Retina (tissue), 1 donor: ENCODE measurements at regions not wholly inside any gene's neighbourhood (a gene's known extent, or its start where the extent isn't known, plus 50 kb on each side); places are given as distances from the start of the nearest gene placed in this dataset.
"Not testable (repeated sequence)": the region's sequence is repeated elsewhere in the genome, so short reads cannot be mapped to it uniquely, and the experiment has no call there.

Experiments used
- DNase-seq: peaks from one replicate; pipeline ENCODE4 v3.0.0-alpha.2; 2016

DNA sequence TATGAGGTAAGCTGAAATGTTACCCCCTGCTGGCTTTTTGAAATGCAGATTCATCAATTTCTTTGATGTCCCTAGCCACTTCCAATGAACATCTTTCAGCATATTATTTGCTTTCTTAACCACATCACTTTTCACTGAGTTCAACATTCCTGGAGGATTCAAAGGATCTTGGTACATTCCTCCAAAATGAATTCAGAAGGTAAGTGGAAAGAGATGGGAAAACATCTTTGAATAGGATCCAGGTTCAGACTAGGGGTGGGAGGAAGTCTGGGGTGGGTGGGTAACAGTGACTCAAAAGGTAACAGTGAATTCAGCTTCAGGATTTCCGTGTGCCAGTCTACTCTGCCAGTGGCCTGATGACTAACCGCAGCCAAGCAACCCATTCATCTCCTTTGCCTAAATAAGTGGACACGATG, 180.7 kb downstream of the ZC3H11B start:
- DNase-seq: no peak

DNA sequence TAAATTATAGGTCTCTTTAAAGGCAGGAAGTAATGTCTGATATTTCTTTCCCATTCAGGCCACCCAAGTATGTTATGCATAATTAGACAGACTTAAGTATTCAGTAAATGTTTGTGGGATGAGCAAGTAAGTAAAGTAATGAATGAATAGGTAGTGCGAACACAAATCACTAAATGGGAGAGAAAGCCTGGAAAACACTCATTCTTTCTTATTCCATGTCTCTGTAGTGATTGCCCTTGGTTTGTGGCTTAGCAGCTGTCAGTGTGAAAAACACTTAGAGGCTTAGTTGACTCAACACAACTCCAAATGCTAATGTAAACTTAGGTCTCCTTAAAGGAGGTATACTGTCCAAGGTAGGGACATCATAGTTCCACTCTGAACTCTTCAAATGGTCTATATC, 182.5 kb downstream of the ZC3H11B start:
- DNase-seq: no peak

DNA sequence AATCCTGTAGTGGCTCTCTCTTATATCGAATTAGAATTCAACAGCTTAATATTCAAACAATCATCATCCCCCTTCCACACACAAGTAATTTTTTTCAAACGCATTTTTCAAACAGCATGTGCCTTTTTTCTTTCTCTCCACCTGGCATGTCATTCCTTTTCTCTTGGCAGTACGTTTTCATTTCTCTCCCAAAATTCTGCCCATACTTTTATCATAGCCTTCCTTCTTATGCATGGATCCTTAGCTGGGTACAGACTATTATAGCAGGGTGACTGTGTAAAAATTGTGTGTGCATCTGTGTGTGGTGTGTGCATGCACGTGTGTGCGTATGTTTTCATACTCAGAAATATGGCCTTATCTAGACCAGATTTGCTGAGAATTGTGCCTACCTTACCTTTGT, 184.3 kb downstream of the ZC3H11B start:
- DNase-seq: no peak

DNA sequence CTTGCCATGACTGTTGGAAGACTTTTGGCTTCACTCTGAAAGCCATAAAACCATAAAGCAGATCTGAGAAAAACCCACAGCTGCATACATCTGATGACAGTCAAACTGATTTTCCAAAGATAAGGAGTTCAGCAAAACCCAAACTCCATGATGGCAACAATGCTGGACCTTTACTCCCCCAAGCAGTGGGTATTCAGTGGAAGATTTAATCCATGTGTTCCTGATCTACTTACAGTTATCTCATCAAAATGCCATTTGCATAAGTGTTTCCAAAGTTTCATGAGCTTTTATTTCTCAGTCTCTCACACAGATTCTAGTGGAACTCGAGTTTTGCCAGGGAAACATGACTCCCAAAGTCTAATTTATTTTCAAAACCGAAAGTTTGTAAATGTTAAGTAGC, 184.9 kb downstream of the ZC3H11B start:
- no peak for DNase-seq

DNA sequence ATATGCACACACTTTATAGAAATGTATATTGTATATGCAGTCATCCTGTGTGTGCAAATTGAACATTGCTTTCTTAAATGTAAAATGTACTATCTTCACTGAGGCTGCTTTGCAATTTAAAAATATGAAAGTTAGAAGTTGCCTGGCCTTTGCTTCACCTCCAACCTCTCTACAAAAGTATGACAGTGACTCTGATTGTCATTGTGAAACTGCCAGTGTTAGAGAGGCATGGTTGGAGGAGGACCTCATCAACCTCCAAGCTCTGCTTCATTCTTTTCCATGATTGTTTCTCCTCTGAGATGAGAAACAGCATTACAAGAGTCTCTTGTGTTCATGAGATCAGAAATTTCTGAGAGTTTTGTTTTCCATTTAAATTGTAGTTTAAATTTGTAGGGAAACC, 185.5 kb downstream of the ZC3H11B start:
- DNase-seq: no peak

DNA sequence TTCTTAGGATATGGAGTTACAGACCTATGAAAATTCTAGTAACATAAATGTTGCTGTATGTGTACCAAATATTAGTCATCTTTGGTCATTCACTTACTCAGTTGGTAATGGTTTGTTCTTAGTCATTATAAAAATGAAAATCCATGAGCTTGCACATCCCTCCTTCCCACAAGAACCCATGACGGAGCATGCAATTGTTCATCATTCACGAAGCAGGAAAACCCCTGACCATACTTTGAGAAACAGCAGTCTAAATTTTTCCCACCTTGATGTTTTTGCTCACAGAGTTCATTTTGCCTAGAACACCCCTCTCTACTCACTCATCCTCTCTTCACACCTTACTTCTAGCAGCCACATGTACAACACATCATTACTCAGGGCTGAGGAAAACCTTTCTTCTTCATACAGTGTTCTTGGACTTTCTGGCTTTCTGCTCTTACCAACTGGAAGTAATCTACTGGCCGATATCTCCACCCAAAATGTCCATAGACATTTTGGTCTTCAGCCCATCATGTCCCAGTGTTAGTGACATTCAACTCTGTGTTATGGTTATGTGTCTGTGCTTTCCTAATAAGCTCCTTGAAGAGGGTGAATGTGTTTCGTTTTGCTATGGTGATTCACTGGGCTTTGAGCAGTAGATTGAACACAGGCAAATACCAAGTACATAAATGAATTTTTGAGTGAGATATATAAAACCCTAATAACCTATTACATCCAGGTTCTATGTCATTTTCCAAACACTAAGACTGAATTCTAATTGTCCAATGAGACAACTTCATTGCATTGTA, 189.9 kb downstream of the ZC3H11B start:
- DNase-seq: no peak

DNA sequence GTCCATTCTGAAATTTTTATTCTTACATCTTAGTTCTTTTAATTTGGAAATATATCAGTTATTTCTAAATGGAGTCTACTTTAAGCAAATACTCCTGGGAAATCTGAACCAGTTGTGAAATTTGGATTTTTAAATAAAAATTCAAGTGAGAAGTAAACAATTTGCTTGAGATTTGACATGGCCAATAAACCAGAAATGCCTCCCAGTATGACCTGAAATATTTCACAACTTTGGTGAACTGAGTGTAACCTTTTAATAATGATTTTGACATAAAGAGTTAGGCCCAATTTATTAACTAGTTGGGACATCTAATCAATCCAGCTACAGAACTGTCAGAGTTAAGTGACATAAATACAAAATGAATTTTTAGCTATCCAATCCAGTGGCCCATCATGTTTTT, 192.0 kb downstream of the ZC3H11B start:
- DNase-seq: no peak

DNA sequence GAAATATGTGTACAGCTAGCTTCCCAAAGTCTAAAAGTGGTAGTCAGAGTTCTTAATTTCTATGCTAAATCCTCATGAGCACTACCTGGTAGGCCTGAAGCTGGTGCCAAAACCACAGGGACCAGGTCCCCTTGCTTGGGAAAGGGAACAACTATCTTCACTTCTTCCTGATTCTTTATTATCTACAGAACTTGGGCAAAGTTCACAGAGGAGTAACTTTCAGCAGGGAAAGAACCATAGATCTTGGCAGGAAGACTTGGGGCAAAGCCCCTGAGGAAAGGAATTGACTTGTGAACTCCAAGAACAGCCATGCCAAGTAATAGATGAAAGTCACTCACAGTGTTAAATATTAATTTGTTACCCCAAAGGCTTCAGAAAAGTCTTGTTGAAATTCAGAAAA, 193.0 kb downstream of the ZC3H11B start:
- no peak for DNase-seq

DNA sequence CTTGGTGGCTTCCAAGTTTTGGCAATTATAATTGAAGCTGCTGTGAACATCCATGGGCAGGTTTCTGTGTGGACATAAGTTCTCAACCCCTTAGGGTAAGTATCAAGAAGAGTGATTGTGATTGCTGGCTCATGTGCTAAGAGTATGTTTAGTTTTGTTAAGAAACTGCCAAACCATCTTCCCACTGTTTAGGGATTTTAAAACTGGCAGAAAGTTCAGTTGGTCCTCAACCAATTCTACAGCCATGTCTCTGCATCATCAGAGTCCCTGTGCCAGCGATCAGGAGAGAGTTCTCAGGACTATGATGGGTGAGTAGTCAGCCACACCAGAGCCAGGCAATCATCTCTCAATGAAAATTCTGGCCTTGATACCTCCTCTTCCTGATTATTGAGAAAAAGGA, 193.8 kb downstream of the ZC3H11B start:
- DNase-seq: no peak

DNA sequence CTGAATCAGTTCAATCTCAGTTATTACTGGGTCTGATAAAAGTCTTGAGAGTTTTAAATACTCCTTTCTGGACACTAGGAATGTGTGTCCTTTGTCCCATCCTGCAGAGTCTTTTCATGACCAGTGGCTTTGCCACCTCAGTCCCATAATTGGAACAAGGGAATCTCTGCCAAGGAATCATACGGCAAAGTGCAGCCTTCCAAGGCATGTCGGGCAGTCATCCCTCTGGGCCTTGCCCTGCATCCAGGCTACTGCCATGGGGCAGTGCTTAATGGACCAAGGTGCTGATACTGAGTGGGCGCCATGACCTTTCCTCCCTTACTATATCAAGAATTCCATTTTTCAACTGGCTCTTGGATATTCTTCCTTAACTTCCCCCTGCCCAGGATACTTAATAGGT, 195.3 kb downstream of the ZC3H11B start:
- DNase-seq: no peak

DNA sequence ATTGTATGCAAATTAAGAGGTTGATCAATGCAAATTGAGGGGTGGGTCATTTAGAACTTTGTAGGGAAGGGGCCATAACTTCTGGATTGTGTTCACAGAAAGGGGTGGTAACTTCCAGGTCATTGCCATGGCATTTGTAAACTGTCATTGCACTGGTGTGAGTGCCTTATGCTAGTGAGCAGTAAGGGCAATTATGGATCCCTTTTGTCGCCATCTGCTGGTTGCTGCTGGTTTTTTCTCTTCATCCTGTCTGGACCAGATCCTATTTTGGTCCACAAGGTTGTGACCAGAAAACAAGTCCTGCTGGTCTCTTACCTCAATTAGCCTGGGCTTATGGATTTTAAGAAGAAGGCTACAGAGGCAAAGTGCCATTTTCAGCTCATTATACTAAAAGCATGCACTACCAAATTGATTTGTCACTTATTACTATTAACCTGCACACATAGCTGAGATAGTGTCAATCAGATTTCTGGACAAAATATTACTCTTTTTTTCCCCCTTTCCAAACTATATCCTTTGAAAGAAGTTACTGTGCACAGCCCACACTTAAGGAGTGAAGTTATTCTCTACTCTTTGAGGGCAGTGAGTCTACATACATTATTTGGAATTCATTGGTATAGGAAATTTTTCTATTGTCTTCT, 196.2 kb downstream of the ZC3H11B start:
- peak; percentile 55 for DNase-seq

DNA sequence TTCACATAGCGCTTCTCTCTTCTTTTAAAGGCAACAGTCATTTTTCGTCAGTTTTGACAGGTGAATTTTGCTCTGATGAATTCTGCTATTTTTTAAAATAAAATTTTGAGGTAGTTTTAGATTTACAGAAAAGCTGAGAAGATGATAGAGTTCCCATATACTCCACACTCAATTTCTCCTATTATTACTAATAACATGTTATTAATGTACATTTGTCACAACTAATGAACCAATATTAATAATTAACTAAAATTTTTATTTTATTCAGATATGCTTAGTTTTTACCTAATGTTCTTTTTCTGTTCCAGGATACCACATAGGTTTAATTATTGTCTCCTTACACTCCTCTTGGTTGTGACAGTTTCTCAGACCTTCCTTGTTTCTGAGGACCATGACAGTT, 197.0 kb downstream of the ZC3H11B start:
- no peak for DNase-seq

DNA sequence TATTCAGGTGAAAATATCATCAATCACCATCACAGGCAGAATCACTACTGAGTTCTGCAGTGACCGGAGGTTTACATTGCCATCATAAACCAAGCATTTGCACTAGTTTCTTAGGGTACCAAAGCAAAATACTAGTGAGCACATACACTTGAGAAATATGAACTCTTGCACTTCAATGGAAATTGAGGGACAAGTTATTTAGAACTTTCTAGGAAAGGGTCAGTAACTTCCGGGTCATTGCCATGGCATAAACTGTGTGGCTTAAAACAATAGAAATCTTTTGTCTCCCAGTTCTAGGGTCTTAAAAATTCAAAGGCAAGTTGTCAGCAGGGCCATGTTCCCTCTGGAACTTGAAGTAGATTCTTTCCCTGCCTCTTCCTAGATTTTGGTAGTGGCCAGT, 197.5 kb downstream of the ZC3H11B start:
- DNase-seq: no peak

DNA sequence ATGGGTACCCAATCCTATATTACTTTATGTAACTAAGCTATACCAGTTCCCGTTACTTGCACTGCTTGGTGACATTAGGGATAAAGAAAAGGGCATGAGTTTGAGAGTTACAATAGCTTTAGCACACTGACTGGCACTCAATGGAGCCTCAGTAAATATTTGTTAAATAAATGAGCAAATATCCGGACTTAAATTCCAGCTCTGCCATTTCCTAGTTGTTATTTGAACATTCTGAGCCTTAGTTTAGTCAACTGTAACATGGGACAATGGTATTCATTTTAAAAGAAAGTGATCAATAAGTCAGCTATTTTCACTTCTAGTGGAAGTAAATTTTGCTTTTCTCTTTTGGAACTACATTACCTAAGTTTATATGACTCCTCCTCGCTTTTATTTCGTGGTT, 198.7 kb downstream of the ZC3H11B start:
- no peak for DNase-seq

DNA sequence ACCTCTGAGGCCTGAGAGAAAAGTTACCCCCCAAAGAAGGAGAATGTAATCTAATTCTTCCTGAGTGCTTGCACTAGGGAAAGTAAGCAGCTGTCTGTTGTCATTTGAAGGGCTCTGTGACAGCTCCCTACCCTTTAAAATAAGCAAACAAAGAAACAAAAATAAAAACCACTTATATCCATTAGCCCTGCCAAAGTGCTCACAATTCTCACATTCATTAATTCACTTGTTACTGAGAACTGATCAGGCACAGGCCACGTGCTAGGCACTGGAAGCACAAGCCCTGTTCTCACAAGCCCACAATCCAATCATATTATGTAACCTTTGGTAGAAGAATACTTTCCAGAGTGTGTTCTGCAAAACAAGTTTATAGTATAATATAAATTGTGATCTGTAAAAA, 199.4 kb downstream of the ZC3H11B start:
- DNase-seq: no peak

DNA sequence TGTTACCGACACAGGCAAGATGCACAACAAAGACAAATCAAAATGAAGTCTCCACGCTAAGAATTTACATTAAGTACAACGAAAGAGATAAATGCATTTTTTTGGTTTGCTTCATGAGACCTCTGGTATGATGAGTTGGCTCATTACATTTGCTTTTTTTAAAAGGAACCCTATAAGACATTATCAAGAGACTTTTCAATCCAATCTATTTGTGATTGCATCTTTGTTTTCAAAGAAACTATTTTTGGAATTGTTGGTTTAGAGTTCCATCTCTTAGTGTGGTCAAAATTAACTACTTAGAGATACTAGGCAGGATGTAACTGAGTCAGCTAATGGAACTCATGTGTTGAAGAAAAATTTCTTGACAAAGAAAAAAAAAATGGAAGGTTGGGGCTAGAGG, 200.1 kb downstream of the ZC3H11B start:
- DNase-seq: no peak

DNA sequence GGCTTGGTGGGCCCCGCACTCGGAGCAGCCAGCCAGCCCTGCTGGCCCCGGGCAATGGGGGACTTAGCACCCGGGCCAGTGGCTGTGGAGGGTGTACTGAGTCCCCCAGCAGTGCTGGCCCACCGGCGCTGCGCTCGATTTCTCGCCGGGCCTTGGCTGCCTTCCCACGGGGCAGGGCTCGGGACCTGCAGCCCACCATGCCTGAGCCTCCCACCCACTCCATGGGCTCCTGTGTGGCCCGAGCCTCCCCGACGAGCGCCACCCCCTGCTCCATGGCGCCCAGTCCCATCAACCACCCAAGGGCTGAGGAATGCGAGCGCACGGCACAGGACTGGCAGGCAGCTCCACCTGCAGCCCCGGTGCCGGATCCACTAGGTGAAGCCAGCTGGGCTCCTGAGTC, 202.2 kb downstream of the ZC3H11B start:
- DNase-seq: not testable (repeated sequence)

DNA sequence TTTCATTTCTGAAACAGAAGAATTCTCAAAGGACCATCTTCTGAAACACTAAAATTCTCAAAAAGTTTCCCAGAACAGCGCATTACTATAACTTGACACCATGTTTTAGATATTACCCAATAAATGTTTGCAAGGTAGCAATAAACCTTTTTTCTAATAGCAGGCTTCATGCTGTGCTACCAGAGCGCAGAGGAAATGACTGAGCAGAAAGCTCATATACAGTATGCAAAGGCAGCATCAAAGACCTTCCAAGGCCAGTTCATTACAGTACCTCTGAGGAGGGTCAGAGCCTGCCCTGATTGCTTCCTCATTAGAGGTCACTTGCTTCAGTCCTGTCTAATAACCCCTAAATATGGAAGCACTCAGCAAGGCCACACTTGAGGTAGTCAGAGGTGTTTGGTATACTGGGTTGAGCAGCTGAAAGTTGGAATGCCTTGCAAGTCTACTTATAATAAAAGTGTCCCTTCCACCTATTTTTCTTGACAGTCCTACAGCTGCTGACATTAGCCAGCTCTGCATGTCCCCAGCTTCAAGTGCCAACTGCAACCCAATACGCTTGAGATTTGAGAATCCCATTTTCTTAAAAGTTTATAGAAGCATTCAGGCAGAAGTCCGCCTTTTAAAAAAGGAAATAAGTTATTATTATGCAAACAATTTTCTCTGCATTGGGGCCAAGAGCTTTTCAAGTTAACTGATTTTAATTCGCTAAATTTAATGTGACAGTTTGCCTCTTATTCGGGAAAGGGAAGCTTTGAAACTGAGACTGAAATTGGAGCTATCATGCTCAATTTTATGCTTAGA, 207.2 kb downstream of the ZC3H11B start:
- DNase-seq: peak; percentile 9

DNA sequence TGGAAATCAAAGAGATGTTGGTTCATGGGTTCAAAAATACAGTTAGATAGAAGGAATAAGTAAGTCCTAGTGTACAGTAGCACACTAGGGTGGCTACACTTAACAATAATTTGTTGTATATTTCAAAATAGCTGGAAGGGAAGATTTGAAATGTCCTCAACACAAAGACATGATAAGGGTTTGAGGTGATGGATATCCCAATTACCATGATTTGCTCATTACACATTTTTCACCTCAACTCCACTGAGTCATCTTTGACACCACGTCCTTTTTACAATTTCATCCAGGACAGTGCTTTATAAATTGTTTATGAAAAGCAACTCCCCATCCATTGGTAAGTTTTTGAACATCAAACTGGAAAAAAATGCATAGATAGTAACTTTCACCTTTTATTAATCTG, 208.3 kb downstream of the ZC3H11B start:
- DNase-seq: no peak

DNA sequence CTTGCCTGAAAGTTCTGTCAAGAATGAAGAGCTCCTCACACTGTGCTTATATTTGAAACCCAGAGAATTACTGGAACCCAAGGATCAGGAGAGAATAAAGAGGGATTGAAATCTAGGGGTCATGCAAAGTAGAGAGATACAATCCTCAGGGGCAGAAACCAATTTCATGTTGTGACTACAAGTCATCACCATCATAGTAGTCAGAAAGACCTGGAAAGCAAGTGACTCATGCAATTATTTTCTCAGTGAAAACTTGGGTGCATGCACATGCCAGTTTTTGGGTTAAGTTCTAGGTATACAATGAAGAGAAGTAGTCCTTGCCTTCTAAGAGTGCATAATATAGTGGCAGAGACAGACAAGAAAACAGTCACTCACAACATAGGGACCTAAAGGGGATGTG, 210.0 kb downstream of the ZC3H11B start:
- no peak for DNase-seq

DNA sequence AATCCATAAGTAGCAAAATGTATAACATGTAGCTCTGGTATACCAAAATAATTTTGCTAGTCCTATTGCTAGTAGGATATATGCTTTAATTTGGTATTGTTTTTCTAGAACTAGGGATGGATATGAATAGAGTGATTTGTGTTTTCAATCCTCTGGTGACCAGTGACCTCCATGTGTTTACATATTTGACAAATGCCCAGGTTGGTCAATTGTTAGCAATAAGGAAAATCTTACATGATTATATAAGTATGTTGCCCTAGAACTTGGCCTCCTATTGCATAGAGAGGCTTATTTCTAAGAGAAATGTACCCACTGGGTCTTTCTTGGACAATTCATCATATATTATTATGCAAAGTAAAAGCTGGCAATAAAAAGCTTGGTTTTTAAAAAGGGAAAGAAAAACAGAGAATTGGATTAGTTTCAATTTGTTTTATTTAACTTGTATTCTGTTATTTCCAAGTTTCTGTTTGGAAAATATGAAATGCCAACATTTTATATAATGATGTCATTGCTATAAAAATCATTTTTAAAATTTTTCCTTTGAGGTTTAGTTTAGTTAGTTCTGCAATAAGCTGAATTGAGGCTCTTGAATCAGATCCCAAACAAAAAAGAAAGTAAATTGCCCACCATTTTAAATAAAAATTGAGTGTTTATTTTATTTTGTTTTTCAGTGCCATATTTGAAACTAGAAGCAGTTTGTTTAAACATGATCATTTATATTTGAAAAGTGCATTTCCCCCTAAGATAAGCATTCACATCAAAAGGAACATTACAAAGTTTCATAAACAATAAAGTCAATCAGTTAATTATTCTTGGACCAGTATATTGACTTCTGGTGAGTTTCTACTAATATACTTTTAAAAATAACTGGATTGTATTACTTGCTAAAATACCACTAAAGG, 210.9 kb downstream of the ZC3H11B start:
- no peak for DNase-seq

DNA sequence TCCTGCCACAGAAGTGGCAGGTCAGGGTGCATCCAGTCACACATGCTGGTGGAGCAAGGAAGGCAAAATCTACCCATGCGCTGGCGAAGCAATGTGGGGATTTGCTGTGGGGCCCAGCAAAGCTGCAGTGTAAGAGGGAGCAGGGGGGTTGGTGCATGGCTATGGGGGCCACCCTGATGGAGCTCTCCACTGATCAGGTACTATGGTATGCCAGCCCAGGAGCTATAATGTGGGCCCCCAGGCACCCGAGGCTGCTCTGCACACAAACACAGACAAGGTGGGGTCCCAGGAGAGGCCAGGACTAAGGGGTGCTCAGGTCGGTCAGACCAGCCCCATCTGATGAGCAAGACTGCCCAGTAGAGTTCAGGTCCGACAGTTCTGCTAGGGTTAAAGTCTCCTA, 213.5 kb downstream of the ZC3H11B start:
- DNase-seq: no peak

DNA sequence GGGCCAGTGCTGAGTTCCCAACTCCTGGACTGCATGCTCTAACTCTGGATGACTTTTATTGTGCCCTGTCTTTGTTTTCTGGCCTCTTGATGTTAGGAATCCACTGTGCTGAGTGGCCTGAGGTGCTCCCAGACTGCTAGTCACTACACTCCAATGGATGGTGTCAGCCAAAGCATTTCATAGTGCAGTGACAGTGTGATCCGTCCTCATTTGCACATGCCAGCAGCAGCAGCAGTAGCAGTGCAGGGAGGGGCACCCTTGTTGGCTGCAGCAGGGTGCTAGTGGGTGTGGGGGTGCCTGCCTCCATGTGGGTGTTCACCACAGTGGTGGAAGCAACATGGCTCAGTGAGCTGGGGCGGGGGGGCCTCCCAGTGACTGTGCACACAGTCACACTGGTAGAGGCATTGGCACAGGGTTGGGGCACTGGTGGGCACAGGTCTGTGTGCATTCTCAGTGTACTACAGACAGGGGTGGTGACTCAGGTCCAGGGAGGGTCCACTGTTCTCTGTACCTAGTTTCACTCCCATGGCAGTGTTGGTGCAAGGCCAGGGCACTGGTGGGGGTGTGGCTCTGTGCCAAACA, 214.0 kb downstream of the ZC3H11B start:
- DNase-seq: no peak
